HG03565 (cell line): ENCODE measurements at regions not wholly inside any gene's neighbourhood (a gene's known extent, or its start where the extent isn't known, plus 50 kb on each side); places are given as distances from the start of the nearest gene placed in this dataset.

Experiments used
- ATAC-seq: cut with Tn5 transposase; IDR thresholded peaks from one replicate; pipeline ENCODE4 v1.9.1; 2021; ENCODE audit warnings: mild to moderate bottlenecking, moderate library complexity; ENCODE audit not compliant: unreplicated experiment

DNA sequence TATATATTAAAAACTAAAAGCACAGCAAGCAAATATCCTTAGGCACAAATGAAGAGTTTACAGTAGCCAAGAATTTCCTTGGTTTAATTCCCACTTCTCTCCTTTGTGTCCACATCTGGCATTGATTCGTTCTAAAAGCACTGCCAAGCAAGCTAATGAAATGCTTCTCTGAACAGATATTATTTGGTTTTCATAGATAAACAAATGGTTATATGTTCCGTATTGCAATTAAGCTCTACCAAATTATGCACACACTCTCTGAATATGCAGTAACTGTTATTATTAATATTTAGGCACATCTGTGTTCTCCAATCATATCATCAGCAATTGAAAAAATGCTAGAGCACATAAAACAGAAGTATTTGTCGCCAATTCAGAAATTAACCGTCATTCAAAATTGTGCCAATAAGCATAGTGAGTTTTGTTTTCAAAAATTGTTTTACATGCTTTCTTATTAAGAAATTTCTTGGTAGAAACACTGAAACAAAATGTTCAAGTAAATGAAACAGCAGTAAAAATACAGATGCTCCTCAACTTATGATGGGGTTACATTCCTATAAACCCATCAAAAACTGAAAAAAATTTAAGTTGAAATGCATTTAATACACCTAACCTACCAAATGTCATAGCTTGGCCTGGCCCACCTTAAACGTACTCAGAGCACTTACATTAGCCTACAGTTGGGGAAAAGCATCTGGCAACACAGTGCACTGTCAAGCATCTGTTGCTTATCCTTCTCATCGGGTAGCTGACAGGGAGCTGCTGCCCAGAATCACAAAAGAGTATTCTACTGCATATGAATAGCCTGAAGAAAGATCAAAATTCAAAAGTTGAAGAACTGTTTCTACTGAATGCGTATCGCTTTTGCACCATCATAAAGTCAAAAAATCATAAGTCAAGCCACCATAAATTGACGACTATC, 2134.7 kb downstream of the PCDH9 start:
- ATAC-seq = no peak

DNA sequence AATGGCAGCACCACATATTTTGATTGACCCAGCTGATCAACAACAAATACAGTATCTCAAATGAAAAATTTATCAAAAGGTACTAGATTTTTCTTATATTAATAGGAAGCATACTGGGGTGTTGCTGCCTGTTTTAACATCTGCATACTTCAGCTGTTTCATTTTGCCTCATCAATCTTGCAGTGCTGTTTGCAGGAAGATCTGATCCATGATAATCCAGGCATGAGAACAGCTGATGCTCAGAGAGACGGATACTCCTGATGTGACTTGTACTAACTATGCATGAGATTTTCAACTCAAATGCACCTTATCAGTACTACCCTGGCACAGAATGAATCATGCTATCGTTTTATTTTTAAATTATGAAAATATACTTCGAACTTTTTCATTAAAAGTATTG, 2136.8 kb downstream of the PCDH9 start:
- no peak for ATAC-seq

DNA sequence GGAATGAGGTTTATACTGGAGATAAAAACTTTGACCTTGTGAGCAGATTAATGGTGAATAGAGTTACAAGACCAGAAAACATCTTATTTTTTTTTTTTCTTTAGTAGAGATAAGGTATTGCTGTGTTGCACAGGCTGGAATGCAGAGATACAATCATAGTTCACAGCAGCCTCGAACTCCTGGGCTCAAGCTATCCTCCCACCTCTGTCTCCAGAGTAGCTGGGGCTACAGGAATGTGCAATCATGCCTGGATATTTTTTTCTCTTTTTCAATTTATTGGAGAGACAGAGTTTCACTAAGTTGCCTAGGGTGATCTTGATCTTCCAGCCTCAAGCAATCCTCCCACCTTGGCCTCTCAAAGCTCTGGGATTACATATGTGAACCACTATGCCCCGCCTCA, 2139.1 kb downstream of the PCDH9 start:
- no peak for ATAC-seq

DNA sequence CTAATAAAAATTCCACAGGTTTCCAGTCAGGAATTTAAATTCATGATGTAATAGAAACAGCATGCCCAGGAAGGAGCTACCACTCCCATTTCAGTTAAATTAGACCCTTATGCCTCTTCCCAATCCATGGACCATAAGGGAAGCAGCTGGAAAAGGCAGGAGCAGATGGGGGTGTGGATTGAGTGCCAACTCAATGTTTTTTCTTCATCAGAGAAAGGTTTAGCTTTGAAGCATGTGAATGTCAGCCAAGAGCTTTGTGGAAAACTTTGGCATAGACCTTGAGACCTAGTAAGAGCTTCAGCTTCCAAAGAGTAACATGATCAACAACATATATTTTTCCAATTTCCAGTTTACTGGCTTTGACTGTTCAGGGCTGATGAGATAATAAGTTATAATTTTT, 2139.9 kb downstream of the PCDH9 start:
- no peak for ATAC-seq

DNA sequence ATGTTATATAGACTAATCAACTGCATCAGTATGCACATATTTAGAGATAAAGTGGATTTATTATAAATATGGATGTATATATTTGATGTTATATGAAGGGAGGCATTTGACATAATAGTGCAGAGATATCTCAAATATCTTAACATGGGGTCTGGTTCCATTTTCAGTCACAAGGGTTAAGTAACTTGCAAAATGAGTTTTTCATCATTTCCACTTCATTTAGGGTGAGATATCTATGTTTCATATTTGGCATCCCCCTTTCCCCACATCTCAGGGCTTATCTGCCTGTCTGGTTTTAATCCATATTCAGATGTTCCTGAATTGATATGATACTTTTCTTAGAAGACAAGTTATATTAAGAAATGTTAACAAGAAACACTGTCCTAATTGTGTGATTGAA, 2141.2 kb downstream of the PCDH9 start:
- no peak for ATAC-seq

DNA sequence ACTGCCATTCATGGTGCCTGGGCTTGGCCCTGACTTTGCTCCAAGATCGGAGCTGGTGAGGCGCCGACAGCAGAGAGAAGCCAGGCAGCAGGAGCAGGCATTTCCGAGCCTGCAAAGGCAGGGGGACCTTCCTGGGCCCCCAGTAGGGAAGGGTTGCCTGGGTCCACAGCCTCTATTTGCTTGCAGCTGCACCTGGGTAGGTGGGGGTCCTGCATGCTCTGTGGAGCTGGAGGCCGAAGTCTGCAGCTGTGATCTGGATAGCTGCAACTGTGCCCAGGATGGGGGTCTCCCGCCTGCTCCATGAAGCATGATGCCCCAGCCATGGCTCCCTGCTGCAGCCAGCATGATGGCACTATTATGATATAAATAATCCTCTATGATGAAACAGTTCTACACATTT, 2144.2 kb downstream of the PCDH9 start:
- ATAC-seq = no peak

DNA sequence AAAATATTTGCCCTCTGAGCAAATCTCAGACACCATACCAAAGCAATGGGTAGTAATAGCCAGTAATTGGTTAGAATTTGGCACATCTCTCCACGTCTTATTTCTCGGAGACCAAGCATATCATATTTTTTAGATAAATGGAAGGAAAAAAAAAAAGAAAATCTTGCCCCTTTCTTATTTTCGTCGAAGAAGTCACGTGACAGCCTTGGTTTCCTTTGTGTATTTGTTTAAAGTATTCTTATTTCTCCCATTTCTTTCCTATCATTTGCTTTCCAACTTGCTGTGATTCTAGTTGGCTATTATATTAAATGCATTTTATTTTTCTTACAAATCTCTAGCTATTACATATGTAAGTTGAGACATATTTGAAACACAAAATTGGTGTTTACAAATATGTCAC, 2155.9 kb downstream of the PCDH9 start:
- no peak for ATAC-seq

DNA sequence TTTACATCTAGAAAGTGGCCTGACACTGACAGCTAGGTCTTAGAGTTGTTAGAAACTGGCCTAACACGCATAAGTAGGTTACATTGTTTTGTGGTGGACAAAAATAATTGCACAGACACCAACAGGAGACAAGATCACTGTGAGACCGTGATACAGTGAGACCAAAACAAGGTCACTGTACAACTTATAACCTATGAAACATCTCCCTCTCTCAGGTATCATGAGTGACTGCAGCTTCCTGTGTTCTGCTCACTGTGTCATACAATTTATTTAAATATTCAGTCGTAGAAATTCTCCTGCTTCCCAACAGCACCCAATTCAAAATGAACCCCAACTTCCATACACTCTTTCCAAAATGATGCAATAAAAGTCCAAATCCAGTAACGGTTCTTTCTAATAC, 2165.2 kb downstream of the PCDH9 start:
- no peak for ATAC-seq

DNA sequence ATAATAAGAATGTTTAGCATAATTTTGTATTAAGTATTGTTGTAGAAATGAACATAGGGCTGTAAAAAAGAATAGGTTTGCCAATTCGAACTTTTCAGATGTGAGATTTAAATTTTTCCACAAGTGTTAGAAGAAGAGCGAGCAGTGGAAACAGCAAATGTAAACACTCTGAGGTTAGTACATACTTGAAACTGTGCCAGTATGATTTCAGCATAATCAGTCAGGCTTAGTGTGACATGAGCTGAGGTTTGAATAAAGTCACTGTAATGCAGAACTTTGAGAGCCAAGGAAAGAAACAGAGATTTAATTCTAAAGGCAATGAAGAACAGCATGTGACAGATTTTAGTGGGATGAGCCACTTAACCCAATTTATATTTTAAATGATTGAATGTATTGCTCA, 2166.4 kb downstream of the PCDH9 start:
- ATAC-seq = no peak

DNA sequence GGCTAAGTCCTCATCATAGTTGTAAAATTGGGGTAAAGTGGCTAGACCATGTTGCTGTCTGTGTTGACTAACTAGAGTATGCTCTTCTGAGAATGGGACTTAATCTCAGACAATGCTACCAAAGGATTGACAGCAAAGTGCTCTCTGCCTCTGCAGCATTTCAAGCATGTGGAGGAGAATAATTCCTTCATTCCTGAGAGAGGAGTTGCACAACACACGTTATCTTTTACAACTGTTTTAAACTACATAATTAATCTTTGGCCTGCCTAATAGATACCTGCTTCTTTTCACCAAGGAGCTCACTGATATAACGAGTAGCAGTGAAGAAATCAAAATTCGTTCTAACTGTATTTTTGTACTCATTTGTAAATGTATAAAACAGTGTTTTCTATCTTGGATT, 2172.2 kb downstream of the PCDH9 start:
- no peak for ATAC-seq

DNA sequence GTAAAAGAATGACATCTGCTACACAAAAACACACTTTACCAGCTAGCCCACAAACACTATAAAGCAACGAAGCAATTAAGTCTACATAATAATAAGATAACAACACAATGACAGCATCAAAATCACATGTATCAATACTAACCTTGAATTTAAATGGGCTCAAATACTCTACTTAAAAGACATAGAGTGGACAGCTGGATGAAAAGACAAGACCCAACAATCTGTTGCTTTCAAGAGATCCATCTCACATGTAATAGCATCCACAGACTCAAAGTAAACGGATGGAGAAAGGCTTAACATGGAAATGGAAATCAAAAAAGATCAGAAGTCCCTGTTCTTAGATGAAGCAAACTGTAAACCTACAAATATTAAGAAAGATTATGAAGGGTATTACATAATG, 2175.9 kb downstream of the PCDH9 start:
- ATAC-seq = no peak

DNA sequence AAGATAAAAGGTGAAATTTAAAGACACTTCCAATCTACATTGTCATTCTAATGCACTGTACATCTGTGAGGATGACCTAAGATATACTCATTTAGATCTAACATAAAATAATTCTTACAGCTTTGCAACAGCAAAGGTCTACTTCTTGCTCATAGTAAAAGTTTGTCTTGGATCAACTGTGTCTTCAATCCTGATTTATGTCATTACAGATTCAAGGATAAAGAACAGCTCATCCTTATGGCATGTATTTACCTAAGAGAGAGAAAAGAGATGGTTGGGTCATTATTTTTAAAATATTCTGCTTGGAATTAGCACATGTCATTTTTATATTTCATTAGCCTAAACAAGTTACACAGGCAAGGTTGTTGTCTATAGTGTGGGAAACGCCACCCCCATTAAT, 2193.1 kb downstream of the PCDH9 start:
- no peak for ATAC-seq

DNA sequence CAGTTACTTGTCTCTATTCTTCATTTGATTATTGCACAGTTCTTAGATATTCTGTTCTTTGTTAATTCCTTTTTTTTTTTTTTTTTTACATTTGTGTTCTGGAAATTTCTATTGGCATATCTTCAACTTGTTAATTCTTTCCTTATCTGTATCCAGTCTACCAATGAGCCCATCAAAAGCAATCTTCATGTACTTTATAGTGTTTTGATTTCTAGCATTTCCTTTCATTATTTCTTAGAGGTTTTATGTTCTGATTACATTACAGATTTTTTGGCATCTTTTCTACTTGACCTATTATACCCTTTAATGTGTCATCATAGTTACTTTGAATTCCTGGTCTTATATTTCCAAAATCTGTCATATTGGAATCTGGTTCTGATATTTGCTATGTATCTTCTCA, 2194.8 kb downstream of the PCDH9 start:
- ATAC-seq = no peak

DNA sequence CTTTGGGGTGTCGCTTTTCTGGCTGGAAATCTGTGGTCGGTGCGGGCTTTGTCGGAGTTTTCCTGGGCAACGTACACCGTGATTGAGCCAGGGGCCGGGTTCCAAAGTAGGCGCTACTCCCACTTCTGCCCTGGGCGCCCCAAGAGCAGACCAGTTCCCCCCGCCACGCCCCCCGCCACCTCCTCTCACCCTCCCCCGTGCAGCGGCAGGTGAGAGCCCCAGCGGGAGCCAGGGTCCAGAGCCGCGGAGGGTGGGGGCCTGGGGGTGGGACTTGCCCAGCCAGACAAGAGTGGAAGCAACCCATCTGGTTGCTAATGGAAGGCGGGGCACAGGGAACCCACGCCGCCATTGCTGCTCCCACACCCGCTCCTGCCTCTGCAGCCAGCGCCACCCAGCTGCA, 2195.9 kb downstream of the PCDH9 start:
- no peak for ATAC-seq

DNA sequence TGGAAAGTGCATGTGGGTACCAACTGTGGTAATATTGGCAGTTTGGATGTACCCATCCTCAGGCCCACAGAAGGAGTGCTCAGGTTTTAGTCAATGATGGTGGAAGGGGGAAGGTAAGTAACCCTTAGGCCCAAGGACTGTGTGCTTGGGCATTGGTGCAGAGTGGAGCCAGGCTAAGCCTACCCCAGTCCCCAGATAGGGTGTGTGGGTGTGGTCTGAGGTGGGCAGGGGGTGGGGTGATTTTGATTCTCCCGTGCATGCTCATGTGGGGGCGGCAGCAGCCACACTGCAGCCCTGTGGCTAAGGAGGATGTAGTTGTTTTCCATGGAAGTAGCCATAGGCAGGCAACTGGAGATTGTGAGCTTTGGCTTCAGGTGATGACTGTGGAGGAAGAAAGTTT, 2197.3 kb downstream of the PCDH9 start:
- ATAC-seq = no peak

DNA sequence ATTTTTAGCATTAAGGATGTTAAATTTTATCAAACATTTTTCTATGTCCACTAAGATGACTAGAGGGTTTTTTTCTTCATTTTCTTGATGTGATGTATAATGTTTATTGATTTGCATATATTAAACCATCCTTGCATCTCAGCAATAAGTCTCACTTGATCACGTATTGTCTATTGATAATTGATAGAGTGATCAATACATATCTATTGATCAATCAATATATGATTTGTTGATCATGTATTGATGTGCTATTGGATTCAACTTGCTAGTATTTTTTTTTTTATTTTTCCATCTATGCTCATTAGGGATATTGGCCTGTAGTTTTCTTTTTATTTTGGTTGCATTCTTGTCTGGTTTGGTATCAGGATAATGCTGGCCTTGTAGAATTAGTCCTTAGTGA, 2202.0 kb downstream of the PCDH9 start:
- no peak for ATAC-seq

DNA sequence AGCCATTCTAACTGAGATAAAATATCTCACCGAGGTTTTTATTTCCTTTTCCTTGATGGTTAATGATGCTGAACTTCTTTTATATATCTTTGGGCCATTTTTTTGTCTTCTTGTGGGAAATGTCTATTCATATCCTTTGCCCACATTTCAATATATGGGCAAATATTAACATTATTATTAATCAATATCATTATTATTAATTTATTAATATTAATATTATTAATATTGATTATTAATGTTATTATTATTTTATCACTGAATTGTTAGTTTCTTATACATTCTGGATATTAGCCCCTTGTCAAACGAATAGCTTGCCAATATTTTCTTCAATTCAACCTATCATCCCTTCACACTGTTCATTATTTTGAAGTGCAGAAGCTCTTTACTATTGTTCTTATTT, 2203.6 kb downstream of the PCDH9 start:
- ATAC-seq = no peak

DNA sequence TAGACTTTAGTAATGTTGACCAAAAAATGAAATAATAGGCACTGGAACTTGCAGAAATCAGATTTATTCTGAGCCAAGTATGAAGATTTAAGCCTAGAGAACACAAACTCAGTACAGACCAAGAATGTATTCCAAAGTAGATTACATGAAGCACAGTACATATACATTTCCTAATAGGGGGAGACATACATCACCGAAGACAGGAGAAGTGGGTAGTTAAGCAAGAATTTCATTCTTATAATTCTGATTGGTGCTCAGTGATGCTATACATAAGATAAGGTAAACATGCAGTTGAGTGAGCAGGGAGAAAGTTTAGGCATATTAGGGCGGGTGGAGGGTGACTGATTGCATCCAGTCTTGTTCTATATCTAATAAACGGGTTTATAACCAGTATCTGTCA, 2218.8 kb downstream of the PCDH9 start:
- no peak for ATAC-seq

DNA sequence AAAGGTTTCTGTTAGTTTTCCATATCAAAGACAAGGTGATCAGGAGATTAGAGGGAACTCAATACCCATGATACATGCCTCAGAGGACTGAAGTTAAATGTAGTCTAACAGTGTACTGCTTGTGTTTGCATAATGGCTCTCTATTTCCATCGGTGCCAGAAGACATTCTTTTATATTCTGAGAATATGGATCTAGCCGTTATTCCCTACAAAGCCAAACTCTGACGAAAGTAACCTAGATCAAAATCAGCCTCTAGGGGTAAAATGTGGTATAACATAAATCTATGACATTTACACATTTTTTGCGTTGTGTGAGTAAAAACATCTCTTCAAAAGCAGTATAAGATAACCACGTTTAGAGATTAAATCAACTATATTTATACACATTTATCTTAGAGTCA, 2232.7 kb downstream of the PCDH9 start:
- ATAC-seq = no peak

DNA sequence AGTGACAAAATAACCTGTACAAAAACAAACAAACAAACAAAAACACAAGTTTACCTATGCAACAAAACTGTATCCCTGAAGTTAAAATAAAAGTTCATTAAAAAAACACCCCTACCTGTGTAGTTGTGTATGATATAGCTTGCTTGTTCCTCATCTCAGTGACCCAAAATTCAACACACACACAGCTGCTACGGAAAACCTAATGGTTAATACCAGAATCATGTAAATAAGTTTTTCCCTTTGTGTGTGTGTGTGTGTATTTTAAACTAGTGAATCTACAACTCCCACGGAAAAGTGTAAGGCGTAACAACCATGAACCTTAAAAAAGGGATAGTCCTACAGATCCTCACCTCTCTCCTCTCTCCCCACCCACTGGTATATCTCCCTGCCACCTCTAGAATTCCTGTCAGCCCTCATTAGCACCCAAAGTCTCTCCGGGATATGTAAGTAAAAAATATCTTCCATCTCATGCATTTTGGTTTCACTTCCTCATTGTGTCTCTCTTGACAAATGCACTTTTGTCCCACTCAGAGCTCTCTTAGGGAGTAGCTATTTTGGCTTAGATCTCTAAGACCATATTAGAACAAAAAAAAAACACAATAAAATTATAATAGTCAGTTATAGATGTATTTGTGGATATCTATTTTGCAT, 2236.5 kb downstream of the PCDH9 start:
- peak; percentile 65 for ATAC-seq

DNA sequence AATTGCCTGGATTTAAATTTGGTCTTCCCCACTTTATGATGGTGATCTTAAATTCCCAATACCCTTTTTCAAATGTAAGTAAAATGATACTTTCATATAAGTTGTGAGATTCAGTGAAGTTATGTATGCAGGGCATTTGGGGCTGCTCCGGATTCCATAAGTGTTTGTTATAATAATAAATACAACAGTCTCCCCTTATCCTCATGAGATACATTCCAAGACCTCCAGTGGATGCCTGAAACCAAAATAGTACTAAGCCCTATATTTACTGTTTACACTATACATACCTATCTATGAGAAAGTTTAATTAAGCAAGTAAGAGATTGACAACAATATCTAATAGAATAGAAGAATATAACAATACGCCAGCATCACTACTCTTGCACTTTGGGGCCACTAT, 2237.8 kb downstream of the PCDH9 start:
- no peak for ATAC-seq

DNA sequence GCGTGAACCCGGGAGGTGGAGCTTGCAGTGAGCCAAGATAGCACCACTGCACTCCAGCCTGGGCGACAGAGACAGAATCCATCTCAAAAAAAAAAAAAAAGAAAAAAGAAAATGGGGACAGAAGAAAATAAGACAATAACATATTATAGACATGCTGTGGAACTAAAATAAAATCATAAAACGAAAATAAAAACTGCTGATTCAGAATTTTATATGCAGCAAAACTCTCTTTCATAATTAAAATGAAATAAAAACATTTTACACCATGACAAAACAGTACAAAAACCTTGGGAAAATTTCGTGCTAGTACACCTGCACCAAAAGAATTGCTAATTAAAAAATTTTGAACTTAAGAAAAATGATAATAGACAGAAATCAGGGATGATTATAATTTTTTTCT, 2245.1 kb downstream of the PCDH9 start:
- ATAC-seq = no peak

DNA sequence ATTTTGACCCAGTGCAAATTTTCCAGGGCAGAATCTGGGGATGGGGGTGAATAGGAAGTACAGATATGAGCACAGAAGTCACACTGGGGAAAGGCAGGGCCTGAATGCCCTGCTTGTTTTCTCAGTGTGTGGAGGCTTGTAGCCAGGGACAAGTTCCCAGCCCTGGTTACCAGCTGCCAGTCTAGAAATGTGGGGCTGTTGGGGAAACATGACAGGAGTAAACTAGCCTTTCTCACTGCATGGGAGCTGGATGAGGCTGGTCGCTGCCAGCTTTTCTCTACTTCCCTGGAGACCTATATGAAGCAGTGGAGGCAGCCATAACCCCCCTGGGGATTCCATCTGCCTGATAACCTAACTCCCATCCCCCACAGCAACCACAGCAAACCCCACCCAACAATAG, 2267.7 kb downstream of the PCDH9 start:
- no peak for ATAC-seq
